ENCODE measurements at regions not wholly inside any gene's neighbourhood (a gene's known extent, or its start where the extent isn't known, plus 50 kb on each side); places are given as distances from the start of the nearest gene placed in this dataset.

GRCh38 chr2:239460780-239461179 lies 60.0 kb upstream of the HDAC4 start:
- DNase-seq (ENCODE audit: extremely low read depth, low read depth), result no peak
- no peak for TF ChIP-seq CTCF (IDR thresholded peaks at IDR 0.05; ENCODE audit: low read depth, low read length)

GRCh38 chr2:239459606-239460005 lies 58.8 kb upstream of the HDAC4 start:
- DNase-seq (ENCODE audit: extremely low read depth, low read depth), result no peak
- TF ChIP-seq CTCF (IDR thresholded peaks at IDR 0.05; ENCODE audit: low read depth, low read length), result no peak

- no peak for DNase-seq (ENCODE audit: extremely low read depth, low read depth)
- no peak for TF ChIP-seq CTCF (IDR thresholded peaks at IDR 0.05; ENCODE audit: low read depth, low read length)
Observed at GRCh38 chr2:239459056-239459455, 58.2 kb upstream of the HDAC4 start.

GRCh38 chr2:239457586-239458445 lies 57.0 kb upstream of the HDAC4 start:
- no peak for DNase-seq (ENCODE audit: extremely low read depth, low read depth)
- TF ChIP-seq CTCF (IDR thresholded peaks at IDR 0.05; ENCODE audit: low read depth, low read length), result no peak

- TF ChIP-seq CTCF (IDR thresholded peaks at IDR 0.05; ENCODE audit: low read depth, low read length), result no peak
- DNase-seq (ENCODE audit: extremely low read depth, low read depth), result no peak
Observed at GRCh38 chr2:239456940-239457339, 56.1 kb upstream of the HDAC4 start.

GRCh38 chr2:239455436-239456203 lies 54.8 kb upstream of the HDAC4 start:
- no peak for DNase-seq (ENCODE audit: extremely low read depth, low read depth)

More at GRCh38 chr2:239455436-239456203, 54.8 kb upstream of the HDAC4 start:
- TF ChIP-seq CTCF (IDR thresholded peaks at IDR 0.05; ENCODE audit: low read depth, low read length), result no peak
